GM23248 (cell line): ENCODE measurements at regions not wholly inside any gene's neighbourhood (a gene's known extent, or its start where the extent isn't known, plus 50 kb on each side); places are given as distances from the start of the nearest gene placed in this dataset.

Experiments
- DNase-seq: peaks from one replicate; pipeline ENCODE4 v3.0.0-alpha.2; 2015
- H2AFZ ChIP-seq: fragments of 200-600 bp; sonication (generic); 2 replicates; pipeline ENCODE4 v1.6.1; 2016; ENCODE audit warnings: antibody characterized with exemption
- H3F3A ChIP-seq: fragments of 200-600 bp; sonication (generic); 2 replicates; pipeline ENCODE4 v1.6.1; 2016; ENCODE audit warnings: mild to moderate bottlenecking, antibody characterized with exemption, mixed run types; ENCODE audit not compliant: insufficient read depth
- H3K27ac ChIP-seq: fragments of 200-600 bp; sonication (generic); 2 replicates; pipeline ENCODE4 v1.5.1; 2016; ENCODE audit warnings: mild to moderate bottlenecking
- H3K27me3 ChIP-seq: fragments of 200-600 bp; sonication (generic); replicated peaks from 2 replicates; pipeline ENCODE4 v1.6.1; 2016; ENCODE audit warnings: mild to moderate bottlenecking; ENCODE audit not compliant: insufficient read depth
- H3K36me3 ChIP-seq: fragments of 200-600 bp; sonication (generic); 2 replicates; pipeline ENCODE4 v1.6.1; 2016; ENCODE audit warnings: low read depth, mild to moderate bottlenecking
- H3K4me1 ChIP-seq: fragments of 200-600 bp; sonication (generic); 2 replicates; pipeline ENCODE4 v1.6.1; 2016; ENCODE audit warnings: mild to moderate bottlenecking; ENCODE audit not compliant: insufficient read depth
- H3K4me2 ChIP-seq: fragments of 200-600 bp; sonication (generic); one replicate; pipeline ENCODE4 v1.6.1; 2016; ENCODE audit warnings: mild to moderate bottlenecking; ENCODE audit not compliant: unreplicated experiment
- H3K4me3 ChIP-seq: fragments of 200-600 bp; sonication (generic); 2 replicates; pipeline ENCODE4 v1.5.1; 2016; ENCODE audit warnings: mild to moderate bottlenecking
- H3K79me2 ChIP-seq: fragments of 200-600 bp; sonication (generic); 2 replicates; pipeline ENCODE4 v1.6.1; 2016; ENCODE audit warnings: mild to moderate bottlenecking; ENCODE audit not compliant: insufficient read depth
- H3K9ac ChIP-seq: fragments of 200-600 bp; sonication (generic); 2 replicates; pipeline ENCODE4 v1.6.1; 2016; ENCODE audit warnings: mild to moderate bottlenecking
- H3K9me2 ChIP-seq: fragments of 200-600 bp; sonication (generic); 2 replicates; pipeline ENCODE4 v1.6.1; 2016; ENCODE audit warnings: mixed run types, mild to moderate bottlenecking, moderate library complexity; ENCODE audit not compliant: insufficient read depth
- H3K9me3 ChIP-seq: fragments of 200-600 bp; sonication (generic); one replicate; pipeline ENCODE4 v1.6.1; 2017; ENCODE audit warnings: low read depth
- H4K20me1 ChIP-seq: fragments of 200-600 bp; sonication (generic); 2 replicates; pipeline ENCODE4 v1.6.0; 2016; ENCODE audit not compliant: insufficient read depth
- EZH2 ChIP-seq: fragments of 200-600 bp; sonication (generic); IDR thresholded peaks from 2 replicates; pipeline ENCODE4 v1.6.1; 2018; ENCODE audit warnings: antibody characterized with exemption, mild to moderate bottlenecking; ENCODE audit not compliant: insufficient read depth, poor library complexity, severe bottlenecking
- EZH2phosphoT487 ChIP-seq: fragments of 200-600 bp; sonication (generic); IDR thresholded peaks from 2 replicates; pipeline ENCODE4 v1.6.1; 2018; ENCODE audit warnings: antibody characterized with exemption, moderate library complexity, mild to moderate bottlenecking, low read depth; ENCODE audit not compliant: insufficient read depth
- WGBS, 2 experiments: methylation state at CpG; one replicate each; pipeline ENCODE4 v1.1.6; 2015 to 2017; ENCODE audit warnings: low lambda C conversion rate in 2 of 2, low coverage in 1 of 2; ENCODE audit errors: missing lambda C conversion rate in 2 of 2; 5-methylcytosine and 5-hydroxymethylcytosine counted together
- in situ Hi-C: fragments of 300-500 bp; cut with MboI; formaldehyde crosslinking; loops from 2 replicates; pipeline ENCODE4 v1.15.0; 2020

GRCh38 chr19:30316560-30317106 is 55.6 kb upstream of the ZNF536 start:
- in situ Hi-C loops, result no loop called here
- no peak for TF ChIP-seq EZH2
- TF ChIP-seq EZH2phosphoT487, result no peak
- H3K9me2 ChIP-seq, result no peaks in the 10 kb centered on the region
- H3K79me2 ChIP-seq, result no peaks in the 10 kb centered on the region
- no peak overlapping the region for H3K4me3 ChIP-seq
- no peak for DNase-seq
- no peaks in the 10 kb centered on the region for H4K20me1 ChIP-seq
- H3K27me3 ChIP-seq, result no peaks in the 10 kb centered on the region
- no peak overlapping the region for H2AFZ ChIP-seq
- H3K4me2 ChIP-seq, result no peak overlapping the region
- no peaks in the 10 kb centered on the region for H3K4me1 ChIP-seq
- H3K36me3 ChIP-seq, result no peaks in the 10 kb centered on the region
- no peaks in the 10 kb centered on the region for H3F3A ChIP-seq
- no peak overlapping the region for H3K9ac ChIP-seq
- no peaks in the 10 kb centered on the region for H3K9me3 ChIP-seq
- H3K27ac ChIP-seq, result no peak overlapping the region
- 69 to 73% methylated on average over 6 of the region's 6 CpGs for WGBS, 2 experiments

DNA sequence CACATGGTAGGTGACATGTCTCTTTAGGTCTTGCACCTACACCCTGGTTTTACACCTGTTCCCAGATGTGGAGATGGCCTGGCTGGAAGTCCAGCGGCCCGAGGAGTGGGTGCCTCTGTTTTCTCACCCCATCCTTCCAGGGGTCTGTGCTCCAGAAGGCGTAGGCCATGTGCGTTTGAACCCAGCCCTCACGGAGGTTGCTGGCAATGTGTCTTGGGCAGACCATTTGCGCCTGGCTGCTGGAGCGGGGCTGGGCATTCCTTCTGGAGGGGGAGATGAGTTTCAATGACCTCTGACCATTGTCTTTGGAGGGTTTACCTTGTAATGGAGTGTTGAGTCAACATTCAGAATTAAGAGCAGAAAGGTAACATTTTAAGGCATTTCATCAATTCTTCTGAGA is 54.8 kb upstream of the ZNF536 start:
- H3K9me3 ChIP-seq, result no peaks in the 10 kb centered on the region
- DNase-seq, result no peak
- no peaks in the 10 kb centered on the region for H3K9me2 ChIP-seq
- no peak overlapping the region for H3K9ac ChIP-seq
- no peak overlapping the region for H3K4me3 ChIP-seq
- in situ Hi-C loops, result no loop called here
- no peak overlapping the region for H2AFZ ChIP-seq
- no peaks in the 10 kb centered on the region; the same call in 1 of the 2 replicates for H4K20me1 ChIP-seq
- WGBS, 2 experiments, result 64 to 81% methylated on average over 7 of the region's 7 CpGs
- H3K36me3 ChIP-seq, result no peaks in the 10 kb centered on the region
- no peaks in the 10 kb centered on the region for H3K79me2 ChIP-seq
- no peaks in the 10 kb centered on the region for H3K27me3 ChIP-seq
- TF ChIP-seq EZH2phosphoT487, result no peak
- H3K4me2 ChIP-seq, result no peak overlapping the region
- H3K27ac ChIP-seq, result no peak overlapping the region
- H3K4me1 ChIP-seq, result no peaks in the 10 kb centered on the region
- no peaks in the 10 kb centered on the region for H3F3A ChIP-seq

- Histone ChIP-seq H3K79me2 (no peaks in the 10 kb centered on the region), H3K27me3 (no peaks in the 10 kb centered on the region), H3K4me3 (no peak overlapping the region), H3K27ac (no peak overlapping the region), H2AFZ (no peak overlapping the region), H3K4me2 (no peak overlapping the region), H3K36me3 (no peaks in the 10 kb centered on the region), H3F3A (no peaks in the 10 kb centered on the region), H3K9me2 (no peaks in the 10 kb centered on the region), H3K4me1 (no peaks in the 10 kb centered on the region), H4K20me1 (no peaks in the 10 kb centered on the region; the same call in 1 of the 2 replicates), H3K9me3 (no peaks in the 10 kb centered on the region), H3K9ac (no peak overlapping the region)
- DNase-seq, result no peak
- in situ Hi-C loops, result no loop called here
- TF ChIP-seq EZH2 (no peak), EZH2phosphoT487 (no peak)
- 82 to 88% methylated on average over 5 of the region's 5 CpGs for WGBS, 2 experiments
Observed at GRCh38 chr19:30318261-30318660, 53.9 kb upstream of the ZNF536 start.

GRCh38 chr19:30318936-30319335 is 53.2 kb upstream of the ZNF536 start:
- Histone ChIP-seq H3K4me2 (no peak overlapping the region), H3F3A (no peaks in the 10 kb centered on the region), H3K36me3 (no peaks in the 10 kb centered on the region), H3K9ac (no peak overlapping the region), H3K27ac (no peak overlapping the region), H3K79me2 (no peaks in the 10 kb centered on the region), H3K4me3 (no peak overlapping the region), H3K4me1 (no peaks in the 10 kb centered on the region), H2AFZ (no peak overlapping the region), H3K27me3 (no peaks in the 10 kb centered on the region), H4K20me1 (no peaks in the 10 kb centered on the region; the same call in 1 of the 2 replicates), H3K9me2 (no peaks in the 10 kb centered on the region), H3K9me3 (no peaks in the 10 kb centered on the region)
- 58 to 59% methylated on average over 11 of the region's 11 CpGs for WGBS, 2 experiments
- DNase-seq, result no peak
- in situ Hi-C loops, result no loop called here
- TF ChIP-seq EZH2 (no peak), EZH2phosphoT487 (no peak)

- in situ Hi-C loops, result no loop called here
- no peaks in the 10 kb centered on the region for H3K36me3 ChIP-seq
- no peaks in the 10 kb centered on the region for H3K27me3 ChIP-seq
- no peak overlapping the region for H3K27ac ChIP-seq
- no peak overlapping the region for H3K9ac ChIP-seq
- H2AFZ ChIP-seq, result no peak overlapping the region
- H3K9me3 ChIP-seq, result no peaks in the 10 kb centered on the region
- H3K9me2 ChIP-seq, result no peaks in the 10 kb centered on the region
- H3K4me2 ChIP-seq, result no peak overlapping the region
- H3K4me1 ChIP-seq, result no peaks in the 10 kb centered on the region
- no peaks in the 10 kb centered on the region for H3K79me2 ChIP-seq
- no peak for TF ChIP-seq EZH2
- TF ChIP-seq EZH2phosphoT487, result no peak
- no peak for DNase-seq
- H3F3A ChIP-seq, result no peaks in the 10 kb centered on the region
- WGBS, 2 experiments, result 39 to 48% methylated on average over 2 of the region's 2 CpGs
- no peaks in the 10 kb centered on the region; the same call in 1 of the 2 replicates for H4K20me1 ChIP-seq
- H3K4me3 ChIP-seq, result no peak overlapping the region
Observed at GRCh38 chr19:30319411-30319810, 52.8 kb upstream of the ZNF536 start.
